GM12878 (cell line): ENCODE measurements at regions not wholly inside any gene's neighbourhood (a gene's known extent, or its start where the extent isn't known, plus 50 kb on each side); places are given as distances from the start of the nearest gene placed in this dataset.

ENCODE experiments used
- ASH2L ChIP-seq: fragments of 300-600, 200-600 bp; sonication (generic); IDR thresholded peaks from 2 replicates; pipeline ENCODE4 v1.6.1; 2017; ENCODE audit warnings: low read depth, mild to moderate bottlenecking, borderline replicate concordance
- HDAC6 ChIP-seq: fragments of 200-600 bp; sonication (generic); IDR thresholded peaks from one replicate; pipeline ENCODE4 v1.8.0; 2017; ENCODE audit warnings: antibody characterized with exemption; ENCODE audit not compliant: unreplicated experiment
- ZNF274 ChIP-seq: IDR thresholded peaks from one replicate; pipeline ENCODE4 v1.8.0; 2011; ENCODE audit not compliant: insufficient read length, insufficient read depth

- TF ChIP-seq ASH2L (no peak), ZNF274 (no peak), HDAC6 (no peak)
Measured at GRCh38 chr6:122869437-122870024, 80.5 kb downstream of the SMPDL3A start.
